Stimulated activated CD4-positive, alpha-beta T cell treated with anti-CD3 and anti-CD28 coated beads, Interleukin-4, amount 100 ng/mL, for 4 hours (primary cell): ENCODE measurements at regions not wholly inside any gene's neighbourhood (a gene's known extent, or its start where the extent isn't known, plus 50 kb on each side); places are given as distances from the start of the nearest gene placed in this dataset.
"Not testable (repeated sequence)": the region's sequence is repeated elsewhere in the genome, so short reads cannot be mapped to it uniquely, and the experiment has no call there.

Experiments used
- DNase-seq, 2 experiments: peaks; one replicate each; pipeline ENCODE4 v3.0.0-alpha.2; 2020

GRCh38 chr3:81998139-81998755 is 236.8 kb upstream of the GBE1 start:
- DNase-seq: no peak

DNA sequence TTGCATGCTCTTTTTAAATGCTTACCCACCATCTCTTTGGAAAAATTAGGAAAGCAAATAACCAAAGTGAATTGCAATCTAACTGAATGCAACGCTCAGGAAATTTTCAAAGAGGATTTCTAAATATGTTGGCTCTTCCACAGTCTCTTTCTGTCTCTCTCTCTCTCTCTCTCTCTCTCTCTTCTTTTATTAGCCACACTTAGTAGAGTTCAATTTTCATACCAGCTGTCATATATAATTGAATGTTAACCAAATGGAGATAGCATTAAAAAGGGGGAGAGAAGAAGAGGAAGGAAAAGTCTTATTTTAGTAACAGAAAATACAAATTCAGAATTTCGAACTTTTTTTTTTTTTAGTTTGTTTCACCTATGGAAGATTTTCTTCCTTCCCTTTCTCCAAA is 235.9 kb upstream of the GBE1 start:
- no peak for DNase-seq

GRCh38 chr3:81995329-81995728 is 233.9 kb upstream of the GBE1 start:
- DNase-seq: no peak

GRCh38 chr3:81989758-81990157 is 228.3 kb upstream of the GBE1 start:
- no peak for DNase-seq

DNA sequence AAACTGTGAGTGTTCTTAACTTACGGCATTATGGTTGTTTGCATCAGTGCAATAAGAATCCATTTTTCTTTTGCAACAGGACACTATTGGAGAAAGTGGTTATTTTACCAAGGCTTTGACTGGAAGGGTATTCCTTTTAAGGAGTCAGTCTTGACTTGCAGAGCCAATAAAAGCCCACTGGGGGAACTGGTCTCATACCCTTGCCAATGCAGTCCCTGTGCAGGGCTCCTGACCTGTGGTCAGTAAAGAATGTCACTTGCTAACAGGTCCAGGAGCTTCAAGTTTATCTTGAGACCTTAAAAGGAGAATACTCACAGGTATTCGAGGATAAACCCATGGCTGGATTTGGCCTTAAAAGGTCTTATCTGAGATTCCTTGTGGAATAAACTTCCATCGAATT is 227.8 kb upstream of the GBE1 start:
- no peak for DNase-seq

DNA sequence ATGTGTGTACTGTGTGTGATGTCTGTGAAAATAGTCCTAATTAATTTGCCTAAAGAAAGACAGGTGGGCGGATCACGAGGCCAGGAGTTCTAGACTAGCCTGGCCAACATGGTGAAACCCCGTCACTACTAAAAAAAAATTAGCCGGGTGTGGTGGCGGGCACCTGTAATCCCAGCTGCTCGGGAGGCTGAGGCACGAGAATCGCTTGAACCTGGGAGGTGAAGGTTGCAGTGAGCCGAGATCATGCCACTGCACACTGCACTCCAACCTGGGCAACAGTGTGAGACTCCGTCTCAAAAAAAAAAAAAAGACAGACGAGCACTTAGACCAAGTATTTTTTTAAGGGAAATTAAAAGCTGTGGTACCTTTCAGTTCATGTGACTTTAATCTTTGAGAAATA is 226.0 kb upstream of the GBE1 start:
- not testable (repeated sequence) for DNase-seq

DNA sequence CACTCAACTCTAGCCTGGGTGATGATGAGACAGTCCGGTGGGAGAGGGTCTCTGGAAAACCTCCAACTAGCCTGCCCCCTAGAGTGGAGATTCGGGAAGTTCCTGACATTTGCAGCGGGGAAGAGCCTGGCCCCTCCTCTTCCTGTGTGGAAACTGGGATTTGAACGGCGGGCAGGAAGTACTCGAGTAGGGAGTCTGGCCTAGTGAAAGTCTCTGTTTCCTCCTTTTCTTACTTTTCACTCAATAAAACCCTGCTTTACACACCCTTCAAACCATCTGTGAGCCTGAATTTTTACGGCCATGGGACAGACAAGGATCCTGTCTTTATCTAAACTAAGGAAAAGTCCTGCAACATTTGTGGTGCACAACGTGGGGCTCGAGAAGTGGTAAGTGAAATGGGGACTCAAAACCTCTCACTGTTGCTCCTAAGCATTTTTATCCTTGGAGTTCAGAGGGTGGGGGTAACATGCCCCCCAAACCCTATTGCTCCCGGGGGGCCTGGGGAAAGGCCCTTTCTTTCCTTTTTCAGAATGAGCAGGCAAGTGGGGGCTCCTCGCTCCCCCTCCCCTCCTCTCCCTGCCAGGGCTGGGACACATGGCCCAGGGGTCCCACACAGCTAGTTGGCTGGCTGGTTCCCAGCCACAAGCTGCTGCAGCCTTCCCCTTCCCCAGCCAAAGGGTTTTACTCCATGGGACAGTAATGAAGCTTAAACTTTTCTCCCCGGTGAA is 224.7 kb upstream of the GBE1 start:
- DNase-seq: no peak

GRCh38 chr3:81983382-81983781 is 221.9 kb upstream of the GBE1 start:
- no peak for DNase-seq

DNA sequence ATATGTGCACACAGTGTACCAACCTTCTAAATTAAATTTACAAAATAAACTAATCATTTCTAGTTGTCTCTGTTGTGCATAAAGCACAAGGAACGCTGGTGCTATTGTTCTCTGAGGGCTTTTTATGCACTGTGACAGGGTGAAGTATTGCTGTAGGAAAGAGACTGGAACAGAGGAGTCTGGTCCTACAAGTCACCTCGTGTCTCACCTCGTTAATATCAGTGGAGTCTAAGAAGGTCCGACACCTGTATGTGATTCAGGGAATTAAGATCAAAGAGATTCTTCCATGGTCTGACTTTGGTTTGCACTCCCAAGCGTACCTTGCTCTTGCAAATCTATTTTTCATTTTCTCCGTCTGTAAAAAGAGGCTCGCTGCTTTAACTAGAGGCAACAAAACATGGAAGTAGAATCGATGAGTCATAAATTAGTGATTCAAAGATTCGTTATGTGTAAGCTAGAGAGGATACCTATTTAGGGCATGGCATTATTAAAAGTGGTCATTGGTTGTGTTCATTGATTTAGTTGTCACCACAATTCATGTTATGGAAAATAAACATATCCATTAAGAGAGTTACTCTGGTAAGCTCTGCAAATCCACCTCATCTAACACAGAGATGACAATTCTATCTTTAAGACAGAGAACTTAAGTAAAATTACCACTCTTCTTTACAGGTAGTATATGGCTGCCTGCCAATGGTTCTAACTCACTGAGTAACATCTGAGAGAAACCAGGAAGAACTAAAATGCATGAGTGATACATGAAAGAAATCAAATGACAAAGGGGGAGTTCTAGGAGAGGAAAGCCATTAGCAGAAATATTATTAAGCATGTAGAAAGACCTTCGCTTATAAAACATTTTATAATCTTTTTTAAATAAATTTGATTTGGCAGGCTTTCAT is 219.4 kb upstream of the GBE1 start:
- DNase-seq: no peak

GRCh38 chr3:81974751-81975150 is 213.3 kb upstream of the GBE1 start:
- DNase-seq: no peak

- DNase-seq: no peak
These were observed 207.2 kb upstream of the GBE1 start for GRCh38 chr3:81968658-81969057.

GRCh38 chr3:81967393-81967792 is 205.9 kb upstream of the GBE1 start:
- DNase-seq: no peak

DNA sequence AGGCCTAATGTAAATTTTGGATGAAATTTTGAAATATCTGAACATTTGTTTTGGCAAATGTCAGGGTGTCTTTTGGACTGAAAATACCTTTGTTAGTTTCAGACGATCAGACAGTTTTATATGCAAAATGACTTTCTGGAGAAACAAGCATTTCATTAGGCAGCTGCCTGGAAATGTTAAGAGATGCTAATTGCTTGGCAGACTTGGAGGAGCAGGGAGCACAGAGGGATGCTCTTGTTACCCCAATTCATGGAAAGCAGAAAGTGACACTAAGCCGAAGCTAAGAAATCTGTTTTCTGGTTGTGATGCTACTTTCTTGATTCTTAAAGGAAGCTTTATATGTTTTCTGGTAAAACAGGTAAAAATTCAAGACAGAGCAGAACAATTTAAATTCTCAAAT is 204.3 kb upstream of the GBE1 start:
- DNase-seq: no peak

DNA sequence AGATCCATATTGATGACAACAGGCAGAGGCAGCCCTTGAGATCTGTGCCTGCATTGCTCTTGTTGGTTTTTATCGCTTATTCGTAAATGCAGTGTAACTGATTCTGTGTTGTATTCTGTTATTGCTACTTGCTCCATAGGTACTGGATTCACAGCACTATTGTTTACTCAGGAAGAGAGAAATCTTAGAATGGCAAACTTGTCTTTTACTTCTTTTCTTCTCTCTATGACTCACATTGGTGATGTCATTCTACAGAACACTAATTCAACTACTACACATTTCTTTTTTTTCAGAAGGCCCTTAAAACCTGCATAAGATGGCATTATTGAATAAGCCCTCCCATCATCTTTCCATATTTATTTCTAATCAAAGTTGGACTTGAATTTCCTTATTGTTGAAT is 201.0 kb upstream of the GBE1 start:
- no peak for DNase-seq

- DNase-seq: no peak
These were observed 197.7 kb upstream of the GBE1 start for GRCh38 chr3:81958972-81959640.

GRCh38 chr3:81955878-81956277 is 194.4 kb upstream of the GBE1 start:
- no peak for DNase-seq

DNA sequence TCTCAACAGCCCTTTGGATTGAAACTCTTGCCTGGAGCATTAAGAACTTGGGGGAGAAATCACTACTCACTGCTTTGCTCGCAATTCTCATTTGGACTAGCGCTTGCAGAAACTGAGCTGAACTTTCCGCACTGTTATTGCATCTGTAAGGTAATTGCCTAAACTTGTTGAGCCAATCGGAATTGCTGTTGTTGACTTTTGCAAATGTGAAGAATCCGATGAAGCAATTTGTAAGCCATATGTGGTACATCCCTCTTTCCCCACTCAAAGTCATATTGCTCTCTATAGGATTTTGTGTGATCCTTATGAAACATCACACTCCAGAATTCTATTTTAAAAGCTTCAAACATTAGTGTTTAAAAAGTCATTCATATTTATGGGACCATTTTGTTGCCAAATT is 191.7 kb upstream of the GBE1 start:
- DNase-seq: no peak

GRCh38 chr3:81952141-81952540 is 190.7 kb upstream of the GBE1 start:
- no peak for DNase-seq

- no peak for DNase-seq
These were observed 190.2 kb upstream of the GBE1 start for GRCh38 chr3:81951636-81952035.

GRCh38 chr3:81951106-81951505 is 189.7 kb upstream of the GBE1 start:
- DNase-seq: no peak

DNA sequence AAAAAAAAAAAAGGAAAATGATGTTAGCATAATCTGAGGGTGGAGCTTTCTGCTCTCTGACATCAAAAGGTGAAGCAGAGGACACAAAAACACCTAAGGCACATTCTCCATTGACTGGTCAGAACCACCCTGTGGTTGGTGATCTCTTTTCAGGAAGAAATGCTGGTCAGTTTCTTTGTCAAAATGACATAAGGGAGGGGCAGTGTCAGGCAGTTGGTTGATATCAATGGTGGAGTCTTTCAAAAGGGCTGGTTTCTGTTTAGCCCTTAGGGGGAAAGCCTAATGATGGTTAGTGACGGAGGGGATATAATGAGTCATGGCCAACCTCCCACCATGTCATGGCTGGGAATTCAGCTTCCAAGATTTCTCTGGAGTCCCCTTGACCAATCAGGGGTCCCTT is 185.9 kb upstream of the GBE1 start:
- DNase-seq: no peak

GRCh38 chr3:81938681-81939080 is 177.2 kb upstream of the GBE1 start:
- no peak for DNase-seq

DNA sequence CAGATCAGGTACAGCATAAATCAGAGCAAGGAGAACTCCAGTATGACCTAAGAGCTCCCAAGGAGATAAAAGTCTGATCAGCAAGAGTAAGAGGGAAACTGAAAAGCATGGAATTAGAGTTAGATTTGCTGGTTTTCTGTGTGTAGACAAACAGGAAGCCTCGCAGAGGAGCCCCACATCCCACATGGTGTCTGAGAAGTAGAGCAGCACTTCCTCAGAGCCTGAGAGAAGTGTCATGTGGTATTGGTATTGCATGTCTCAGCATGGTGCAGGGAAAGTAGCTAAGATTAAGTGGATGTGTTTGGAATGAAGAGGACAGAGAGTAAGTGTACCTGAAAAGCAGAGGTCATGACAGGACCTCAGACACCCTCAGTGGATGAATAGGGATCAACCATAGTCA is 175.4 kb upstream of the GBE1 start:
- no peak for DNase-seq
